Jurkat, Clone E6-1 (cell line): ENCODE measurements at regions not wholly inside any gene's neighbourhood (a gene's known extent, or its start where the extent isn't known, plus 50 kb on each side); places are given as distances from the start of the nearest gene placed in this dataset.
"Not testable (repeated sequence)": the region's sequence is repeated elsewhere in the genome, so short reads cannot be mapped to it uniquely, and the experiment has no call there.

Experiments used
- DNase-seq: peaks from one replicate; pipeline ENCODE4 v3.0.0-alpha.2; 2011; ENCODE audit warnings: low read depth, low spot score
- H3K4me3 ChIP-seq: 2 replicates; pipeline ENCODE4 v1.5.1; 2011; ENCODE audit warnings: mild to moderate bottlenecking, low read length, control low read depth, moderate library complexity

DNA sequence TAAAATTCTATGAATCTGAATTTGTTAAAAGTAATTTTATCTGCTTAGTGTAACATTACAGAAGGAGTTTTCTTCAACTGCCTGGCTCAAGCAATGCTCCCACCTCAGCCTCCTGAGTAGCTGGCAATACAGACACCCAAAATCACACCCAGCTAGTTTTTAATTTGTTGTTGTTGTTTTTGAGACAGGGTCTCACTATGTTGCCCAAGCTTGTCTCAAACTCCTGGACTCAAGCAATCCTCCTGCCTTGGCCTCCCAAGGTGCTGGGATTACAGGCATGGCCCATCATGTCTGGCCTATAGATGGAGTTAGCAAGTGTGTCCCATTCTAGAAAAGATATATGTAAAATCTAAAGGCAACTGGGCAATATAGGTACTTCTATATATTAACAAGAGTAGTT lies 1580.4 kb upstream of the PRR20A start:
- no peak for DNase-seq
- no peak overlapping the region for H3K4me3 ChIP-seq

DNA sequence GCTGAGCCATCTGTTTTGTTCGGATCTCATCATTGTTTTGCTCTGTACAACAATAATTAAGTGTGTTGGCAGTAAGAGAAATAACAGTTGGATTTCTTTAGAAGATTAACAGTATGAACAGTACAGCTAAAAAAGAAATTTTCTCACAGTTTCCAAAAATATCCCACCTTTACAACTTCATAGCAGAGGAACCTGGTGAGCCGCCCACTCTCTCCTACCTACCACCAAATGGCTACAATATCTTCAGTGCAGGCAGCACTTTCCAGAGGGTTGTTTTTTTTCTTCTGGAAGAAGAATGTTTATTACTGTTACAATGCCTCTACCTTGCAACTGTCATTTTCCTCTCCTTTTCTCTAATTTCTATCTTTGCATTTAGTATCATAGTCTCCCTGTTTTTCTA lies 1577.5 kb upstream of the PRR20A start:
- no peak for DNase-seq
- no peak overlapping the region for H3K4me3 ChIP-seq

DNA sequence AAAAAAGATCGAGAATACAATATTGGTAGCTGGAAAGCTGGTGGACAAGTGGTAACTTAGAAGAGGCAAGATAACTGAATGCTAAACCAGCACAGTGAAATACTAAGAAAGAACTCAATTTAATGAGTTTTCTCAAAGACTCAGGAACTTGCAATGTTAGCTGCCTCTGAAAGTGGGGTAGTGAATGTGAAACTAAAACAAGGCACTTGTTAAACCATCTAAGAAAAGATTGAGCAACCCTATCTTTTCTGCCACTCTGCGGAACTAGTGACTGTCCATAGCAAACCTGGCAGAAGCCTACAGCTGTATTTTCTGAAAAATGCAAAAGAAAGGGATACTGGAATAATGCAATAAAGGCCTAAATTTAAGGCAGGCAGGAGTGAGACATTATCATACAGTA lies 1574.4 kb upstream of the PRR20A start:
- DNase-seq = no peak
- H3K4me3 ChIP-seq = no peak overlapping the region

DNA sequence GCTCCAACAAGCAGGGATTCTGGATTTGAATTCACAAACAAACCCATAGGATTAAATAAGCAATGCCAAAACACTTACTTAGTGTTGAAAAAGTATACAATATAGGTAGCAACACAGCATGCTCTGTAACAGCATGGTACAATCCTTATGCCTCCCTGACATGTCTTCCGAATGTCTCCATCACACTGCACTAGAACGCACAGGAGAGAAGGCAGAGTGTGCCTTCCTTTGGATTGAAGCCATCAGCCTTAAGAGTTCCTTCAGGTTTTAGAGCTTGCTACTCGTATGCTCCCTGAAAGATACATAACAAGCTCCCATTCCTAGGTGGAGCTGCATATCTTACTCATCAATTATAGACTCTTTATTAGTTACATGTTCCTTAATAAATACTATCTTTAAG lies 1573.9 kb upstream of the PRR20A start:
- H3K4me3 ChIP-seq = no peak overlapping the region
- no peak for DNase-seq

DNA sequence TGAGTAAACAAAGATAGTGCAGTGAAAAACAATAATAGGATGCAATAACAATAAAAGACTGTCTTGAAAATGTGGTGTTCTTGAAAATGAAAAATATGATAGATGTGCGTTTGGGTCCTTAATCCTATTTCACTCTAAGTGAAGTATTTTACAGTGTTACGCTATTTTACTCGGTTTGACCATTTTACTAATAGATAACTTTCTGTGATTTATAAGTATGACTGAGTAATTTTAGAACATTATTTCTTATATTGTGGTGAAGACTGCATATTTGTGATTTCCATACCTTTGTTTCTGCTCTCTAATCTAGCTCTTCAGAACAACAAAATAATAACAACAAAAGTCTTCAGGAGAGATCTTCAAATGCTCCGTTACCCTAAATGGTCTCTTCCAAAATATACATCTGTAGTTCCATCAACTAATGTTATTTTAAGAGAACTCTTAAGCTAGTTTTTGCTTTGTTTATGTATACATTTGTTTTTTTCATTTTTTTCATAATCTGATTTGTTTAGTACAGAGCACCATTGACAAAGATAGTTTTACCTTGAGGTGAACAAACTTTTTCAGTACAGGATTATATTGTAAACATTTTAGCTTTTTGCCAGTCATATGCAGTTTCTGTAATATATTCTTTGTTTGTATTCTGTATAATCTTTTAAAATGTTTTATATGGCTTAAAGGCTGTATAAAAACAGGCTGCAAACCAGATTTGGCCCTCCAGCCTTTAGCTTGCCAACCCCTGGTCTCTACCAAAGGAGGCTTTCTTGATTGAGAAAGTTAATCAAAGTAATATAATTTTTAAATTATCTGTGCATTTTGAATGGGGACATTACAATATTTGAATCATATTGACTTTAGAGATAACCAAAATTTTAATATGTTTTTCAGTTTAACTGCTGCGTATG lies 1572.7 kb upstream of the PRR20A start:
- no peak overlapping the region for H3K4me3 ChIP-seq
- DNase-seq = no peak

DNA sequence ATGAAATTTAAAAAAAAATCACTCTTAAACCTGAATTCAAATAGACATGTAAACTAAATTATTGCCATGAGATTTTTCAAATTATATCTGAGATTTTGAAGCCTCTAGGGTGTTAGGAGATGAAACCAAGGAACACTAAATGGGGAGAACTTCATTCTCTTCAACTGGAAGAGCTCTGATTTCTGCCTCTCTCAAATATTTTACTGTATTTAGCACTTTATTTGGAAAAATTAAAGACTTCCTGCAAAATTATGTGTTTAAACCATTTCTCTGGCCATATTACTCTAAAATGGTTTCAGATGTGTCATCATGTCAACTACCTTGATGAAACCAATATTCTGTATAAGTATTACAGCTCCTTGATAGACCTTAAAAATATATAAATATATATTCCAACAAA lies 1571.6 kb upstream of the PRR20A start:
- no peak overlapping the region for H3K4me3 ChIP-seq

DNA sequence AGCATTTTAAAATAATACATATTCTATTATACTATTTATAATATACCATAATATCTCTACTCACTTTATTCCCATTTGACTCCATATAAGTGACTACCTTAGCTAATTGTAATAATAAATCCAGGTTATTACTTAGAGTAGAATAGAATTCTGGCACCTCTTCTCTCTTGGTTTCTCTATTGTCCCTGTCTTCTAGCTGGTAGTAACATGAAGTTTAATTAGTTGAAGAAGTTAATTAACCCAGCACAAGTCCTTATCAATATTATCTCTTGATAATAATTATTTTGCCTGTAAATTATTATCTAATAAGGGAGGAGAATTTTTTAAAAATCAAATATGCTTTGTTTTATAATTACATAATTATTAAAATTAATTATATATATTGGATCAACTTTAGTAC lies 1571.2 kb upstream of the PRR20A start:
- H3K4me3 ChIP-seq = no peak overlapping the region
- no peak for DNase-seq

More for the DNA sequence above, 1571.6 kb upstream of the PRR20A start:
- DNase-seq = no peak

DNA sequence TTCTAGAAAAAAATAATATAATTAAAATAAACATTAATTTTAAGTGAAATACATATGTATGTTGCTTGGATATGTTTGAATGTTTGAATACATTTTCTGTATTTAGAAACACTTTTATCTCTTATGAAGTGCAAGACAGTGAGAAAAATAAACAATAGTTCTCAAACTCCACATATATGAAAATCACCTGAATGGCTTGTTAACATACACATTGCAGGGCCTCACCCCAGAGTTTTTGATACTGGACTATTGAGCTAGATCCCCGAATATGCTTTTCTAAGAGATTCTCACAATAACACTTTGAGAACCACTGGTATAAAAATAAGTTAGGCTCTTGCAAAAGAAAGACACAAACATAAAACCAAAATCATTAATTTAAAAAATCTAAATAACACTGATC lies 1570.3 kb upstream of the PRR20A start:
- no peak overlapping the region for H3K4me3 ChIP-seq
- no peak for DNase-seq

DNA sequence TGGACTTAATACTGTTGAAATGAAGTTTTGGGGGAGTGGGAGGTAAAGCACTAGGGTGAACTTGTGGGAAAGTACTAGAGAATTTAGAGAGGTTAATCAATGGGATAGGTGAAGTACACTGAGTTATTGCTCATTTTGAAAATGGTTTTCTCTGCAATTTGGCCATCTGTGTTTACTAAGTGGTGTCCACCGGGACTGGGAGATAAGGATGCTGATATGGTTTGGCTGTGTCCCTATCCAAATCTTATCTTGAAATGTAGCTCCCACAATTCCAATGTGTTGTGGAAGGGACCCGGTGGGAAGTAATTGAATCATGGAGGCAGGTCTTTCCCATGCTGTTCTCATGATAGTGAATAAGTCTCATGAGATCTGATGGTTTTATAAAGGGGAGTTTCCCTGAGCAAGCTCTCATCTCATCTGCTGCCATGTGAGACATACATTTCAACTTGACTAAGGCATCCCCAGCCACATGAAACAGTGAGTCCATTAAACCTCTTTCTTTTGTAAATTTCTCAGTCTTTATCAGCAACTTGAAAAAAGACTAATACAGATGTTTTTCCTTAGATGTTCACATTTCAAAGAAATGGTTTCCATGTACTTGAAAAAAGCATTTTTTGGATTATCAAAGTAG lies 1569.4 kb upstream of the PRR20A start:
- DNase-seq = no peak
- no peak overlapping the region for H3K4me3 ChIP-seq

DNA sequence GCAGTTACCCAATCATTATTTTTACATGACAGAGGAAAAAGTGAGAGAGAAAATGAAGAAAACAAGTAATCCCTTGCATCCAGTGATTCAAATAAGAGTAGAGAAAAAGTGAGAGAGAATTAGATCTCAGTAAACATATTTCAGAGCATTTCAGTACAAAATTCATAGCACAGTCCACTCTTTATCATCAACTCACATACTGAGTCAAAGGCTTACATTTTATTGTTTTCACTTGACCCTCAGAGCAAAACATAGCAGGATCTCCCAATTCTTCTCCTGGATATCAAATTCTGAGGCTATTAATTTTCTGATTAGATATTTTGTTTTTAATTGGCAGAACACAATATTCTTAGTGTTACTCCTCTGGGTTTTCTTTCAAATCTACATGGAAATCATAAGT lies 1568.3 kb upstream of the PRR20A start:
- no peak overlapping the region for H3K4me3 ChIP-seq
- DNase-seq = no peak

DNA sequence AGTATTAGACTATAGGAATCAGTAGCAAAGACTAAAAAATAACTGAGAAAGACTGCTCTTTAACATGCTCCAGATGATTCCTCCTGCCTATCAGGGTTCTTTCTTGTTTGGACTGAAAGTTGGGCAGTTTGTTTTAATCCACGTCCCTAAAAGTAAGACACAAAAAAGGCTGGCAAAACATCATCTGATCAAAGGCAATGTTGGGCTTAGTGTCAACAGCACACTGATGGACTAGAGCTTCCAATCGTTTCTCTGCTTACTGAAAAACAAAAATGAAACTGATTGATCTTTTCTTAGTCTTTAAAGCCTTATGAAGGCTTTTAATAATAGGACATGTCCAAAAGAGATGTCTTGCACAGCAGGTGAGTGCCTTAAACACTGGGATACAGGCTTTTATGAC lies 1567.9 kb upstream of the PRR20A start:
- DNase-seq = no peak
- H3K4me3 ChIP-seq = no peak overlapping the region

DNA sequence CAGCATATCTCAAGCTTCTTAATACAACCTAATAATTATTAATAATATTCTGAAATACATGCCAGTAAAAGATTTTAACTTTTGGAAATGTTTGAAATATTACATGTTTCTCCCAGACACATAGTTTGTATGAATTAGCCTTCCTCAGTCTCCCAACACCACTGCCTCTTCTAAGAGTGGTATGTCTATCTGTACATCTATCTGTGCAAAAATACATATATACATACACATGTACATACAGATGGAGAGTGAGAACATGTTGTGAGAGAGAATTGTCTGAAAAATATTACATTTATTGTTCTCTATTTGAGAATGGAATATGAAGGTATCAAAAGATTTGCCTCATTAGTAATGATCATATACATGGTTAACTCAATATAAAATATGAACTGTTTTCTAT lies 1567.2 kb upstream of the PRR20A start:
- DNase-seq = no peak
- H3K4me3 ChIP-seq = no peak overlapping the region

DNA sequence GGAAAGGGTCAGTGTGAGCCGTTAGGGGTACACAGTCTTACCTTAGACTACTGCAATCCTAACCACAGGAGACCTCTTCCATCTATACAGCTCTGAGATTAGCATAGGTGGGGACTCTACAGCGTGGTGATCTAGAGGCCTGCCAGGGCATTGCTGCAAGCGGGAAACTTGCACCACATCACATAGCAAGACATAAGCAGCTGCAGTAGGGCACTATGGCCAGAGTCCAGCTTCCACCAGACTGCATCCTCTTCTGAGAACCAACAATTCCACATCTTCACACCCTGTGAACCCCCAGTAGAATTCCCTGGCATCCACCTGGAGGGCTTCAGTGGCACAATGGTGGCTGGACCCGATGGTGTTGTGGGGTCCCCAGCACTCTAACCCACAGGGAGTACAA lies 1564.3 kb upstream of the PRR20A start:
- DNase-seq = no peak
- H3K4me3 ChIP-seq = no peak overlapping the region

DNA sequence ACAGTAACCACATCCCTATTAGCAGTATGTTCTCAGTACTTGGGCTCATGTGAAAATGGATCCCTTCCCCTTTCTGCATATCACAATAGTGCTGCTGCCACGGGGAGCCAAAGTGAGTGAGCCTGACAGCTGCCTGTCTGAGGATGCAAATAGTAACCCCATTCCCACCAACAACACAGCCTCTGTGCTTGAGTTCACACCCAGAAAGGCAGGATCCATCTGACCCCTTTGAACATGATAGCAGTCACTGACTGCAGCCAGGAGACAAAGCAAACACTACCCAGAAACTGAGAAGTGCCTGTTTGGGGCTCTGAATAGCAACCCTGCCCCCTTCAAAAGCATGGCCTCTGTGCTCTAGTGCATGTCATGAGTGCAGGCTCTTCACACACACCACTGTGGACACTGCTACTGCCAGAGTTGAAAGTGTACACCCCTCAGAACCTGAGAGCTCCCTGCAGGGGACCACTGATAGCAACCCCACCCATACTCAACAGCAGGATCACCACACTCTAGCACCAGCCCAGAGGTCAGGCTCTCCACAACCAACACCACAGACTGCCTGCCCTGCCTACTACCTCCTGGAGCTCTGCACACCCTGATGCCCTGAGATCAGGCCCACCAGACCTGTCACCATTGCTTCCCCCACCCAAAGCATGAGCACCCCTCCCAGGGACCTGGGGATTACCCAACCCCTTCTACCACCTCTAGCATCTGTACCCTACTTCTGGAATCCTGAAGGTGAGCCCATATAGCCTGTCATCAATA lies 1563.5 kb upstream of the PRR20A start:
- no peak for DNase-seq
- H3K4me3 ChIP-seq = no peak overlapping the region

DNA sequence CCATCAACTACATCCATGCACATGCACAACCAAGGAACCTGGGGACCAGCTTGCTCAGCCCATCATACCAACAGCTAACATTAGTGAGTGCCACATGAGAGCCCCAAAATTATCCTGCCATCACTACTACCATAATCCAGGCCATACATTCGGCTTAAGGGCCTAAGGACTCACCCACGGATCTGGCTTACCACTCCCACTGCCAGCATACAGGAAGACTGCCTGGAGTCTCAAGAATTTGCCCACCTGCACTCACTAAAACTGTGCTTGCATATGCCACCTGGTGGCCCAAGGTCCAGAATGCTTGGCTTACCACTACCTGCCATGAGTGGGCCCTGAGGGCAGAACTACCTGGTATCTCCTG lies 1562.9 kb upstream of the PRR20A start:
- no peak for DNase-seq
- no peak overlapping the region for H3K4me3 ChIP-seq

DNA sequence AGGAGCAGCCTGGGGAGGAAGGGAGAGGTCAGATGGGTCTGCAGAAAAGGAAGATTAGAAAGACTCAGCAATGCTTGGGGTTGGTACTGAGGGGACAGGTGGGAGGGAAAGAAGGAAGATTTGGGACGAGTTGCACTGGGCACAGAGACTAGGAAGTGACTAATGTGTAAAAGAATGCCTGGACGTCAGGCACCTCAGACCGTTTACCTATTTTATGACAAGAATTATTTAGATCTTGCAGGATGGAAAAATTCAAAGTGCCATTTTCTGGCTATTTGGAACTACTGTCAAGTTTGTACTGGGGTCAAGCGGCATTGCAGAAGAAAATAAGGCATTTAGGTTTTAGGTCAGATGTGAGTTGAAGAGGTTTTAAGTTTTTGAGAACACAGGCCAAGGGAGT lies 1558.4 kb upstream of the PRR20A start:
- not testable (repeated sequence) for DNase-seq, H3K4me3 ChIP-seq

DNA sequence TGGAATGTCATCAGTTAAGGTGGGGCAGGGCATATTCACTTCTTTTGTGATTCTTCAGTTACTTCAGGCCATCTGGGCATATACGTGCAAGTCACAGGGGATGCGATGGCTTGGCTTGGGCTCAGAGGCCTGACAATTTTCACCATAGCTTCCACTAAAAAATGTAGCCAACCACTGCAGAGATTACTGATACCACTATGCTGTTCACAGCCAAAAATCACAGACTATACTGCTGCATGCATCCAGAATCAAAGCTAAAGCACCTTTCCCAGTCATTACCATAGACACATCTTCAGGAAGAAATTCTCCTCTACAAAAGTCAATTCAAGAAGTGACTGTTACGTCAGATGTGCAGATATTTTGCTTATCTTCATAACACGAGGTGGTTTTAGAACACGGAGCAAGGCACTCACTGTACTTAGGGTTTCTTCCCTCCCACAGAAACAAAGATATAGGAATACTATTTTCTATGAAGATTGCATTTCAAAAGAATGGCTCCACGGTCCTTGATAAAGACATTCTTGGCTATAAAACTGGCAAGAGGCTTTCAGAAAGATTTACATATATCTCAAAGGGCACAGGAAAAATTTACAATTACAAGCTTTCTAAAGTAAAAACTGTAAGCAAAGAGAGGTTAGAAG lies 1556.6 kb upstream of the PRR20A start:
- H3K4me3 ChIP-seq = no peak overlapping the region

DNA sequence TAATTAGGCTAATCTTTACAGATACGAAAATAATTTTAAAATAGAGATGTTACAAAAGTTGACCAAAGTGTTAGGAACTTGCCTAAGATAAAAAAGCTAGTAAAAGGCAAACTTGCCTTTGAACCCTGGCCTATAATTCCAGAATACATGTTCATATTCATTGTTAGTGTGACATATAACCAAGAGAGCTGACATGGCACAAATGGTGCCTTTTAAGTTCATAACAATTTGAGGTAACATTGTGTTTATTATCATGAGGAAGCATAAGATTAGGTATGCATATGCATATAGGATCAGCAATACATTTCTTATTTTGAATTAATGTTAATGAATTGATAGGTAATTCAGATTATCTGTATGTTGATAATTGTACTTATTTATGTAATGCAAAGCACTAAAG lies 1537.9 kb upstream of the PRR20A start:
- DNase-seq = no peak

More for the DNA sequence above, 1556.6 kb upstream of the PRR20A start:
- DNase-seq = no peak

DNA sequence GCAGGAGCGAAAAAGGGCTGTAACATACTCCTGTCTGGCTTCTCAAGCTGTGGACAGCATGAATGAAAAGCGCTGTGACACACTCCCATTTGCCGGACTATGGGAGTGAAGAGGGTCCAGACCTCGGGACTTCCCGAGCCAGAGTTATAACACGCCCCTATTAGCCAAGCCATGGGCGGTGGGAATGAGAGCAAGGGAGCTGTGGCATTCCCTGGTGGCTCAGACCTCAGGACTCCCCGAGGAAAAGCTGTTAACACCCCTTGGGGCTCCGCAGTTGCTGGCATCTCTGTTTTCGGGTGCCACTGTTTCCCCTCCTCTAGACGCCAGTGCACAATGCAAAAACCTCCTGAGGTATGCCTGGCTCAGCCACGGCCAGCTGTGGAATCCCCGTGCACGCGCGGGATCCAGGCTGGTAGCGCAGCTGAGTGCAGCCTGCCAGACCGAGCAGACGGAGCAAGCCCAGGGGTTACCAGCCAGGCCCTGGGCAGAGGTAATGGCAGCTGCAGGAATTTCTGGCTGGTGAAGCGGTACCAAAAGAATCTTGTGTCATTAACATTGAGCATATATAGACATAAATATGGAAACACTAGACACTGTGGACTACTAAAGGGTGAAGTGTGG lies 1534.6 kb upstream of the PRR20A start:
- H3K4me3 ChIP-seq = no peak overlapping the region
- DNase-seq = no peak

More for the DNA sequence above, 1537.9 kb upstream of the PRR20A start:
- no peak overlapping the region for H3K4me3 ChIP-seq
